HG03565 (cell line): ENCODE measurements at regions not wholly inside any gene's neighbourhood (a gene's known extent, or its start where the extent isn't known, plus 50 kb on each side); places are given as distances from the start of the nearest gene placed in this dataset.

Source experiments
- ATAC-seq: cut with Tn5 transposase; IDR thresholded peaks from one replicate; pipeline ENCODE4 v1.9.1; 2021; ENCODE audit warnings: mild to moderate bottlenecking, moderate library complexity; ENCODE audit not compliant: unreplicated experiment

- no peak for ATAC-seq
These were observed 237.9 kb downstream of the HAUS1 start for GRCh38 chr18:46341986-46342525.

DNA sequence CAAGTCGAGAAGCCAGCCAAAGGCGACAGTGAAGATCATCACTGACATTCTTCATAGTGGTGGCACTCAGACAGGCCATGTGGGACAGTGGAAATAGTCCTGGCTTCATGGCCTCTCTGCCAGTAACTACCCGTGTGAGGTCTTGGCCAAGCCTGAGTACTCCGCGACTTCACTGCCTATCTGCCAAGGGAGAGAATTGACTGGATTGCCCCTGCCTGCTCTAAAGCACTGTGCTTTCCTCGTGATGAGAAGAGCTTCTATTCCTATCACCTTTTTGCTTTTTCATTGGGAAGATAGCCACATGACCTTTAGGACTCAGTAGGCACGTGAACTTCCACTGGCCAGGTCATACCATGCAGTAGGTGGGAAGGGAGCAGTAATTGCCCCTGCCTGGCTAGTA, 239.3 kb downstream of the HAUS1 start:
- ATAC-seq = no peak

DNA sequence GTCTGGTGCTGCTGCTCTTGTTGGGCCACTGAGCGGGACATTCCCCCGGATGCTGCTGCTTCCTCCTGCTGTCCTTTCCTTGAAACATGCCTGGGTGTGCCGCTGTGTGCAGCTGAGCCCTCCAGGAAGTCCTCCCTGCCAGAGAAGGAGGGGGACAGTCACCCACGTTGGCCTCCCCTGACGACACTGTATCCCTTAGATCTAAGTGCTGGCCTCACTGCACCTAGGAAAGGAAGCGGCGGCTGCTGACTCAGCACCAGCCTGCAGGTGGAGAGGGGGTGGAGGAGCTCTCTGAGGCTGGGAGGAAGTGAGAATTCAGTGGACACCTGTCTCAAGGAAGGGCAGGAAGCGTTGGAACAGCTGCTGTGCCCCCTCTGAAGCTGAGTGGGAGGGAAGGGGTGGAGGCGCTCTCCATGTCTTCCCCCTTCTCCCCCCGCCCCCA, 239.8 kb downstream of the HAUS1 start:
- ATAC-seq = peak; percentile 59

DNA sequence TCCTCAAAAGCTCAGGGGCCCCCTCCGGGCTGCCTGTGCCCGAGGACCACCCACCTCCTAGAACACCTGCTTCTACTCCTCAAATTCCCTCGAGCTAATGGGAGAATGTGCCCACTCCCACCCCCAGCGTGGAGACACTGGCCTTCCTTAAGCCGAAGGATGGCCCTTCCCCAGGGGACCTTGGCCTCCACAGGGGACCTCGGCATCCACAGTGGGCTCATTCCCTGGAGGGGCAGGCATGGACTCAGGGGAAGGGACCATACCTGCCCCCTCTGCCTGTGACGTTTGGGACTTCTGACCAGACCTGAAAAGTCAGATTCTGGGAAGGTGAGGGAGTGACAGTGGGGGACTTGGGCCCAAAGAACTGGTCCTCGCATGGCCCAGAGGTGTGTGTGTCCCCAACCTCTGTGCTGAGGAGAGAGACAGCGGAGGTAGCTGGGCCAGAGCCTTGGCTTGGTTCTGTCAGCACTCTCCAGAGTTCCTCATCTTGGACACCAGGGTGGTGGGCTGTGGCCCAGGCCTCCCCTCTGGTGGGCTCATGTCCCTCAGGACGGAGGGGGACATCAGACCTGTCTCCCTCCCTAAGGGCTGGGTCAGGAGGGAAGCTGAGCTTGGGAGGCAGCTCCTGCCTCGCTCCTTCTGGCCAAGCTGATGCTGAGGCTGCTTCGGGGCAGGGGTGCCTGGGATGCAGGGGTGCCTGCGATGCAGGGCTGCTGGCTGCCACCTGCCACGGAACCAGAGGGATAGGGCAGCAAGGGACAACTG, 240.4 kb downstream of the HAUS1 start:
- ATAC-seq = no peak

DNA sequence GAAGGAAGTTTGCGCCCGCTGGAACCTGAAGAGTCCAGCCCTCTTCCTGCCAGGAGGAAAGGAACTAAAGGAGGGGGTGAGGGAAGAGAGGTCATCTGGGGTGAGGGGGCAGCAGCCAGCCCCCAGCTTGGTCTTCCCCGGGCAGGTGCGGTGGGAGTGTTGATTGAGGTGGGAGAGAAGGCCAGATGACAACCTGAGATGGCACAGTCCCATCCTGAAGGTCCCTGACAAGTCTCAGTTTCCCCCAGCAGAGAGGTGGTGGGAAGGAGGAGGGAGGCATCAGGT, 240.9 kb downstream of the HAUS1 start:
- ATAC-seq = no peak

DNA sequence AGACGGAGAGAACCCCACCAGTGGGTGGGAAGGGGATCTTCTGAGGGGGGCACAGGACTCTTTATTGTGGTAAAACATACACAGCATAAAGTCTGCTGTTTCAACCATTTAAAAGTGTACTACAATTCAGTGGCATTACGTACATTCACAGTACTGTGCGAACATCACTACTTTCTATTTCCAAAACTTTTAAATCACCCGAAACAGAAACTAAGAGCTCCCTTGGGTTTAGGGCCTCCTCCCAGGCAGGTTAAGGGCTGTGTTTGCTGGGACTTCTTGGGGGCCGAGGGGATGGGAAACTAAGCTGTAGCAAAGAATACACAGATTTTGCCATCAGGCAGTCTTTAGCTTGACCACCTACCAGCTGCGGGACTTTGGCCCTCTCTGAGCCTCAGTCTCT, 242.0 kb downstream of the HAUS1 start:
- peak; percentile 46 for ATAC-seq

DNA sequence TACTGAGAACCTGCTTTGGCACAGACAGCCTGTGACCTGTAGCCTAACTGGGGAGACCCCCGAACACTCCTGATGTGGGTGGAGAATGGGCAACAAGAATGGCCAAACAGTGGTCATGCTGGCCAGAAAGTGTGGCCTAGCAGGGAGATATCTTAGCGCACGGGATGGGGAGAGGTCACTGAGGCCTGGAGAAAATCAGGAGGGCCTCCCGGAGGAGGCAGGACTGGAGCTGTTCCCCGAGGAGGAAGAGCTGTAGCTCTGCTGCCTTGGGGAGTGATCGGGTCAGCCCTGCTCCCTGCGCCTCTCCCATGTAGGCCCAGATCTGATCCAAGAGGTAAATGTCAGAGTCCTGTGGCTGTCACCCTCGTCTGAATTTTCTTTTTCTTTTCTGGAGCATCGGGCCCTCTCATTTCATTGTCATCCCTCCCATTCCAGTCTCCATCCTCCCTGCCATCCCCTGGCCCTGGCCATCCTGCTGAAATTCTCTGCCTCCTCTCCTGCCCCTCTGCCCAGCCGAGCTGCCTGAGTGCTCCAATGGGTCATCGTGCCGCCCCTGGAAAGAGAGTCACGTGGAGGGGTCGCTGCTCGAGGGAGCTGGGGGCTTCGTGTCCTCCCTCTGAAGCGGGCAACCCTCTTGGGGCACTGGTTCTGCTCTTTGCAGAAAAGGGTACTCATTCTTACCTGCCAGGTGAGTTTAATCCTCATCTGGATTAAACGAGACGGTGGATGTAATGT, 242.9 kb downstream of the HAUS1 start:
- ATAC-seq = no peak

- ATAC-seq = no peak
These were observed 246.5 kb downstream of the HAUS1 start for GRCh38 chr18:46350598-46351159.

- no peak for ATAC-seq
These were observed 248.5 kb downstream of the HAUS1 start for GRCh38 chr18:46352520-46353250.

- no peak for ATAC-seq
These were observed 249.3 kb downstream of the HAUS1 start for GRCh38 chr18:46353460-46353859.

DNA sequence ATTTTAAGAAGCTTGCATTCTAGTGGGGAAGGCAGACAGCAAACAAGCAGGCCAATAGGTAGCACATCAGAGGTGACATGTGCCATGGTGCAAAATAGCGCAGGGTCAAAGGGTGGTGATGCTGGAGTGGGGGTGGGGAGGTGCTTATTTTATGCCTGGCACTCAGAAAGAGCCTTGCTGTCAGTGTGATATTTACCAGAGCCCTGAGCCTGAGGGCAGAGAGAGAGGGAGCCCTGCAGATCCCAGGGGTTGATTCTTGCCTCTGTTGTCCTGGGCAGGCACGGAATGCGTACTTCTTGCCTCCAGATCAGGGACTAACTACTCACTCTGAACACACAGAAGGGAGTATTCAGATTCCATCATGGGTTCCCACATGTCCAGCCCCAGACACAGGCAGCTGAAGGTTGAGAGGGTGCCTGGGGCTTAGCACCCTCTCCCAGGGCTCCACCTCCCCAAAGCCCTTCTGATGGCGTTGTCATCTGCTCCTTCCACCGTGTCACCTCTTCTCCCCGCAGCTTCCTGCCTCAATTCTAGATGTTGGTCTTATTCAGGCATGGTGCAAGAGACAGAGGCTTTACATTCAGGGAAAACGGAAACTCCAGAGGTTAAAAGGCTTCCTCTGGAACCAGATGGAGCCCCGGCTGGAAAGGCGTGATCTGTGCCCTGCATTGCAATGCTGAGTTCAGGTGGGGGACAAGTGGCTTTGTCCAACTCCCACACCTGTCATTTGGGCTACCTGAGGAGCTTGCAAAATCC, 252.3 kb downstream of the HAUS1 start:
- no peak for ATAC-seq

DNA sequence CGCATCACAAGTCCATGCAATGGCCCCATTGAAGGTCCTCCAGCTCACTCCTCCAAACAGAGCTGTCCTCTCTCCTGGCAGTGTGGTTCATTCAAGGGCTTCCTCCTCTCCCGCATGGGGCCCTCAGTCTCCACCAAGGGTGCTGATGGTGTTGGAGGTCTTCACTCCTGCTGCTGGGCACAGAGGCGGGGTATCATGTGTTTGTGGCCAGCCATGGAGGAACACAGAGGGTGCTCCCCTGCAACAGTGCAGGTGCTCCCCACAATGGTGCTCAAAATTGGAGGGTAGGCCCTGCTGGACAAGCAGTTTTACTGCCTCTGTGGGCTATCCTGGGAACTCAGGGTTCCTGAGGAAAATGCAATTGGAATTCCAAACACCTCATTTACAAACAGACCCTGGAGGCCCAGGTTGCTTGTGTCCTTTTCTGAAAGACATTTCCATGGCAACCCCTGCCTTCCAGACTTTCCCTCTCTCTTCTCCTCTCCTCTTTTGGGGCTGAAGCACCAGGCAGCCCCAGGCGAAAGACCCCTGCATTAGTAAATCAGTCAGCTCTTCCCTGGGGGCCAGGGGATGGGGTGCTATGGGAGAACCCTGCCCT, 256.0 kb downstream of the HAUS1 start:
- ATAC-seq = no peak

DNA sequence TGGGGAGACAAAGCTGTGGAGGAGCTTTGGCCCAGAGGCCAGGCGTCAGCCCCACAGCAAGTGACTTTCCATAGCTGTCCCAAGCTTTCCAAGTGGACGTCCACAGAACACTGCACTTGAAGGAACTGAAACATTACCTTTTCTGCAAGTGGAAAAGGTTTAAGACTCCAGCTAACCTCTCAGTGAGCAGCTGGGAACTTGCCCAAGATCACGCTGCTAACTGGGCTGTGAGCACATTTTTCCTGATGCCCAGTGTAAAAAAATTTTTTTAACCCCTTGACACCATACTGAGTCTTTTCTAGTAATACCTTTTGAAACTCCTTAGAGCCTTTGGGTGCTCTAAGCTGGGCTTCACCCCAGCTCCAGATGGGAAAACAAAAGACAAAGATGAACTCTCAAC, 256.7 kb downstream of the HAUS1 start:
- ATAC-seq = no peak

DNA sequence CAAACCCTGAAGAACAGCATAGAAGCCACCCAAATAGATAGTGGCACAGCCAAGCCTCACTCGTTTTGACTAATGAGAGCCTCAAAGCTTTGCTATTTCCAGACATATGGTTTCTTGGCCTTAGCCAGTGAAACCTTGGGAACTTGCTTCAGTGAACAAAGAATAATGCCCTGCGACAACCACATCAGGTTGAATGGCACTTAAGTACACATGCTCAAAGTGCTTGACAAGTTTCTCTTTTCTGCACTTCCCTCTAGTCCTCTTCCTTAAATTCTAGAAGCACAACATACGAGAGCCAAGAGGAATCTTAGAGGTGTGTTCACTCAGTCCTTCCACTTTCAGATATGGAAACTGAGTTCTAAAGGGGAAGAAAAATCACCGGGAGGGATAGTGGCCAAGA, 258.3 kb downstream of the HAUS1 start:
- ATAC-seq = no peak

- ATAC-seq = no peak
These were observed 259.9 kb downstream of the HAUS1 start for GRCh38 chr18:46364048-46364447.

DNA sequence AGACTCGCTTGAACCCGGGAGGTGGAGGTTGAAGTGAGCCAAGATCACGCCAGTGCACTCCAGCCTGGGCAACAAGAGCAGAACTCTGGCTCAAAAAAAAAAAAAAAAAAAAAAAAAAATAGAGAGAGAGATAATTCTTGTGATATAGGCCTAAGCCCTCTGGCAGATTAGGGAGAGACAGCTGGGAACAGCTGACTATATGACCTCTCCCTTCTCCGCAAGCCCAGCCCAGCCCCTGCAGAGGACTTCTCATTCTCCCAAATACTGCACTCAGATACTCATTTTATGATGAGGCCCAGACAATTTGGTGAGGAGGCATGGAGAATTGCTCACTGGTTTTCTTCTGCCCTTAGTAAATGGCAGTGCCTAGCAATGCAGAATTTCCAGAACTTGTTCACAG, 262.0 kb downstream of the HAUS1 start:
- ATAC-seq = no peak

GRCh38 chr18:46366751-46367376, 262.7 kb downstream of the HAUS1 start:
- ATAC-seq = no peak

DNA sequence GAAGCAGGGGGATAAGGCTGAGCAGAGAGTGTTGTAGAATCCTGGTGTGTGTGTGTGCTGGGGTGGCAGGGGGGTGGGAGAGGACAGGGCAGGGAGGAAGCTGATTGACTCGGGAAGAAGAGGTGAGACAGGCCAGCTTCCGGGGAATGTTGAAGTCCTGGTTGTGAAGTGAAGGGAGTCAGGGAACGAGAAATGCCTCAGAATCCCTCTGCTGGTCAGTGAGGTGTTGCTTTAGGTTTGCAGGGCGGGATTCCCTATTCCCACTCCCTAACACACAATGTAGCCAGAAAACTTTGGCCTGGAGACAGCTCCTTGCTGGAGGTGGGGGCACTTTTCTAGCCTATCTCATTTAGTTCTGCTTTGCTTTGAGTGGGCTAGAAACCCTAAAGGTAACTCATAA, 265.1 kb downstream of the HAUS1 start:
- ATAC-seq = no peak

GRCh38 chr18:46370898-46371297, 266.7 kb downstream of the HAUS1 start:
- ATAC-seq = no peak

DNA sequence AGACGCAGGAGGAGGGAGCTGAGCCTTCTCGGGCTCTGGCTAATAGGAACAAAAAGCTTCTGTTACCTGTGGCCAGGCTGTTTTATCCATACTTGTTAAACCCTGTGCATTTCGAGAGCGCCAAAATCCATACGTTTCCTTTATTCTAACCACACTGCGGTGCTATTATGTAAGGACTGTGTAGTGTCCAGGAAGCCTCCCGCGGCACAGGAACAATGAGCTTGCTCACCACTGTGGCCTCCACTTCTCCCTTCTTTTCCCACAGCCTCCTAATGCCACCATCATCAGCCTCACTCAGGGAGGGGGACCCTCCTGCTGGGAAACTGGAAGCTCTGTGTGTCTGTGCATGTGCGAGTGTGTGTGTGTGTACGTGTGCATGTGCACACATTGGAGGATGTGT, 268.5 kb downstream of the HAUS1 start:
- ATAC-seq = no peak
